GM12891 (cell line): ENCODE measurements at regions not wholly inside any gene's neighbourhood (a gene's known extent, or its start where the extent isn't known, plus 50 kb on each side); places are given as distances from the start of the nearest gene placed in this dataset.

Experiments used
- DNase-seq: peaks from one replicate; pipeline ENCODE4 v3.0.0; 2011; ENCODE audit warnings: low spot score; ENCODE audit not compliant: insufficient read length
- FAIRE-seq: peaks from 2 replicates; lab custom pipeline; 2011; peaks lifted over from hg19 to GRCh38; lab: Jason Lieb, UNC
- PAX5 ChIP-seq: IDR thresholded peaks from 2 replicates; pipeline ENCODE4 v1.6.1; 2011; ENCODE audit warnings: low read length, moderate library complexity, mild to moderate bottlenecking; ENCODE audit not compliant: insufficient read depth, severe bottlenecking
- POLR2A ChIP-seq: IDR thresholded peaks from 2 replicates; pipeline ENCODE4 v1.6.1; 2011; ENCODE audit warnings: low read depth, low read length, control low read depth
- POLR2AphosphoS5 ChIP-seq: IDR thresholded peaks from 2 replicates; pipeline ENCODE4 v1.6.1; 2011; ENCODE audit warnings: low read depth, low read length, control low read depth
- POU2F2 ChIP-seq: IDR thresholded peaks from 2 replicates; pipeline ENCODE4 v1.6.1; 2011; ENCODE audit warnings: low read depth, mild to moderate bottlenecking, control low read depth, low read length, moderate library complexity
- SPI1 ChIP-seq: IDR thresholded peaks from 2 replicates; pipeline ENCODE4 v1.6.1; 2011; ENCODE audit warnings: low read depth, low read length, control low read depth
- TAF1 ChIP-seq: IDR thresholded peaks from 2 replicates; pipeline ENCODE4 v1.6.1; 2011; ENCODE audit warnings: low read depth, low read length, control low read depth

DNA sequence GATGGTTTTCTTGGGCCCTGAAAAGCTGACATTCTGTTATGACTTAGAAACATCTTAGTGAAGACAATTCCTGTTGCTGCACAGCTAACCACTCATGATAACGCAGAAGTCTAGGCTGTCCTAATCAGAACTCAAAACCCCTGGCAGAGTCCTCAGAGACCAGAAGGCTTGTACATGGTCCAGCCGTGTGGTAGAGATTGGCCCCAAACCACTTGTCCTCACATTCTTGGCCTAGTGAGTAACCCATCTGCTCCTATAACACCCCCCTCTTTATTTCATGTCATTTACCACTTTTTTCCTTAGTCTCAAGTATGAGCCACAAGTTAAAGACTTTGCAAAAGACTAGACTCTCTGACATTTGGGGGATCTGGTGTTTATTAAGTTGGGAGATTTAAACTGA, 116.5 kb upstream of the ADAMTS18 start:
- FAIRE-seq (no peak), DNase-seq (no peak)
- no peak for TF ChIP-seq POU2F2

DNA sequence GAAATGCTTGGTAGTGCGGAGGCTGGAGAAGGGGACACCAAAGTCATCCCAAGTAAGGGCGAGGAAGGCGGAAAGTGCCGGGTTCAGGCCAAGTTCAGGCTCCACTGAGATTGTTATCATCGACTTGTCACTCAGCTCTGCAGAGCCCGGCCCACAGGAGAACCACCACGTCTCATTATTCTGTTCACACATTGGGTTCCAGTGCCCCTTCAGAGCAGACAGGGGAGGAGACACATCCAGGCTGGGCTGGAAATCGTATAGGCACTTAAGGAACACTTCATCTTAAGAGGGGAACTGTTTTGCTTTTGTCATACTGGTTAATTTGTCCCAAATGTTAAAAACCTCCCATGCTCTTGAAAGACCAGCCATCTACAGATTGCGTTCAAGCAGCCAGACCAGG, 118.3 kb upstream of the ADAMTS18 start:
- no peak for FAIRE-seq
- no peak for TF ChIP-seq TAF1
- no peak for TF ChIP-seq SPI1
- no peak for TF ChIP-seq POLR2AphosphoS5
- no peak for TF ChIP-seq PAX5
- no peak for TF ChIP-seq POU2F2
- no peak for TF ChIP-seq POLR2A
- DNase-seq, result no peak

DNA sequence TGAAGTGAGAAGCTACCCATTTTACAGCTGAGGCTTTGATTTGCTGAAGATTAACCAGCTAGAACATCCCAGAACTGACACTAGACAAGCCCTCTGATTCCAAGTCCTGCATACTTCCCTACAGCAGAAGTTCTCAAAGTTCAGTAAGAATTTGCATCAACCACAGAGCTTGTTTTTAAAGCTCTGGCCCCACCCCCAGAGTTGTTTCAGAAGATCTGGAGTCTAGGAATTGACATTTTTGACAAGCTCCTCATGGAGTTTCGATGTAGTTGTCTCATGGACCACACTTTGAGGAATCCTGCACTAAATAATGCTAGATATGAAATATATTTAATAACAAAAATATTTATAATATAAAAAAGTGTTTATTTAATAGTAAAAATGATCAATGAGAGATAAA, 120.3 kb upstream of the ADAMTS18 start:
- TF ChIP-seq POLR2A, result no peak
- no peak for TF ChIP-seq POLR2AphosphoS5
- TF ChIP-seq PAX5, result no peak
- TF ChIP-seq TAF1, result no peak
- DNase-seq (no peak), FAIRE-seq (no peak)

DNA sequence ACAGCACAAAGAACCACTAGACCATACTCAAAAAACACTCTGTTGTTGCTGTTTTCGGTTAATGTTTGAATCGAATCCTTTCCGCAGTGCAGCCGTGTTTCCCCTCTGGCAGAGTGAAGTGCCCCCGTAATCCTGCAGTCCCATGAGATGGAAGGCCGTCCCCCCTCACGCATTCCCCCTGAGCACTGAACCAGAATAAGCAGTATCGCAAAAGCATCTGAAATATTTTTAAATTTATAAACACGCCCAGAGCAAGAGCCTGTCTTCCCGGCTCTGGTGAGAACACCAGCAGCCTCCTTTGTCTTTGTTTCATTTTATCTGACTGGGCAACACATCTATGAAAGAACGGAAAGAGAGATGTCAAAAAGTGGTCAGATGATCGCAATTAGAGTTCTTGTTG, 121.0 kb upstream of the ADAMTS18 start:
- no peak for TF ChIP-seq SPI1
- no peak for TF ChIP-seq TAF1
- TF ChIP-seq POLR2AphosphoS5, result no peak
- no peak for TF ChIP-seq PAX5
- TF ChIP-seq POLR2A, result no peak
- TF ChIP-seq POU2F2, result no peak
- FAIRE-seq (no peak), DNase-seq (no peak)

DNA sequence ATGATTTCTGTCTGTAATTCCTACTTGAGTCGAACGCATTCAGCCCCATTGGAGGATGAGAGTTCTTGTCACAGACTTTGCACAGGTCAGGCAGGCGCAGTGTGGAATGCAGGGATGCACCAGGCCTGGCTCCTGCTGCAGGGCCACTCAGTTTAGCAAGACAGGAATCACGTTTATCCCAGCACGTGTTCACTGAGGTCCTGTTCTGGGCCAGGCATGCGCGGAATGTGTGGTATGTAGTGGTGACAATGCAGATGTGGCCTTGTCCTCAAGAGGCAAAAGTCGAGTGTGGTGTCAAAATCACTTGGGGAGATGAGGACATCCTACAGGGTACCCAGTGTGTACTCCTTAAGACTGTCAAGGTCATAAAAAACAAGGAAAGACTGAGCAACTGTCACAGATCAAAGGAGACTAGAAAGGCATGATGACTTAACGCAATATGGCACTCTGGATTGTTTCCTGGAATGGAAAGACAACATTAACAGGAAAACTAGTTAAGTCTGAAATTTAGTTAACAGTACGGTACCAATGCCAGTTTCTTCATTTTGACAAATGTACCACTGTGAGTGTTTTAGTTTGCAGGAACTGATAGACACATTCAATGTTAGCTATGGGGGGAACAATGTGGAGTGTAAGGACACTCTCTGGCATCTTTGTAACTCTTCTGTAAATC, 121.5 kb upstream of the ADAMTS18 start:
- no peak for DNase-seq
- TF ChIP-seq SPI1 (no peak), POU2F2 (no peak), POLR2A (no peak), POLR2AphosphoS5 (no peak), TAF1 (no peak), PAX5 (no peak)
- no peak for FAIRE-seq

DNA sequence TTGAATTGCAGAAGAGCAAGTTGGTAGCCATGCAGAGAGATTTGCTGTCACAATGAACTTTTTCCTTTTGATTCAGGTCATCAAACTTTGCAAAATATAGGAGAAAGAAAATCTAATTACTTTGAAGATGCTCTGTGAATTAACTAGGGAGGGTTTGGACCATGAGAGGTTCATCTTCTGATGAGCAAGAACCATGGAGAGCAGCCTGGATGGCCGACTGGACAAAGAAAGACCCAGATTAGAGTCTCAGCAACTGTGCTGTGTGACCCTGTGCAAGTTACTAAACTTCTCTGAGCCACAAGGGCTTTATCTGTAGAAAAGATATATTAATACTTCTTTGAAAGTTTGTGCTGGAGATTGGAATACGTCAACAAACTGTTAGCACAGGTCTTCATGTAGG, 122.6 kb upstream of the ADAMTS18 start:
- FAIRE-seq (no peak), DNase-seq (no peak)
- TF ChIP-seq POLR2A, result no peak
- TF ChIP-seq POLR2AphosphoS5, result no peak
- TF ChIP-seq PAX5, result no peak
- no peak for TF ChIP-seq POU2F2
- TF ChIP-seq TAF1, result no peak
- no peak for TF ChIP-seq SPI1

DNA sequence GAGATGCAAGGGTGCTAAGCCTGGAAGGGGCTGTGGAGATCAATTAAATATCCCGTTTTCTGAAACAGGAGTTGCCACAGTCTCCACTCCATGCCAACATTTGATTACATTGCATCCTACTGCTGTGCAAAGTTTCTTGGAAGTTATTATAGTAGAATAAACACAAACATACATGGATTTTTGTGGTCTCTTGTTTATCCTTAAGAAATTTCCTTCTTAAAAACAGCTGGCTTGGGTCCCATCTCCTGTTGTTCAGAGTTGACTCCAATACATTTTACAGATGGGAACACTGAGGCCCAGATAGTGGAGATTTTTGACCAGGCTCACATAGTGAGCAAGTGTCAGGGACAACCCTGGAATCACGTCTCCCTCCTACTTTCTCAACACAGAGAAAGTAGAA, 124.0 kb upstream of the ADAMTS18 start:
- DNase-seq (no peak), FAIRE-seq (no peak)
- TF ChIP-seq PAX5 (no peak), POLR2A (no peak), SPI1 (no peak), POU2F2 (no peak), TAF1 (no peak), POLR2AphosphoS5 (no peak)

DNA sequence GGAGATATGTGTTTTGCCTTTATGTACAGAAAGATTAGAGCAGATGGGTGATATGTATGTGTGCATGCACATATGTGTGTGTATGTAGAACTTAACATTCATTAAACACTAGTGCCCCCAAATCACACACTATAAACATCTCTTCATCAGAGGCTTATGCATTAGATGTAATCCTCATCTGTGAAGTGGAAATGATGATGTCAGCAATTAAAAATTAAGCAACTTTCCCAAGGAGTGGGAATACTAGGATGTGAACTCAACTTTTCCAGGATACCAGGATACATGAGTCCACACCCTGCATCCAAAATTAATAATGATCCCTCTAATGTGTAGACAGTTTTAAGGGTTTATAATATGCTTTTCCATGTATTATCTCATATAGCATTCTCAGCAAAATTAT, 127.7 kb upstream of the ADAMTS18 start:
- DNase-seq (no peak), FAIRE-seq (no peak)
- TF ChIP-seq POLR2AphosphoS5 (no peak), SPI1 (no peak), POU2F2 (no peak), PAX5 (no peak), TAF1 (no peak), POLR2A (no peak)

DNA sequence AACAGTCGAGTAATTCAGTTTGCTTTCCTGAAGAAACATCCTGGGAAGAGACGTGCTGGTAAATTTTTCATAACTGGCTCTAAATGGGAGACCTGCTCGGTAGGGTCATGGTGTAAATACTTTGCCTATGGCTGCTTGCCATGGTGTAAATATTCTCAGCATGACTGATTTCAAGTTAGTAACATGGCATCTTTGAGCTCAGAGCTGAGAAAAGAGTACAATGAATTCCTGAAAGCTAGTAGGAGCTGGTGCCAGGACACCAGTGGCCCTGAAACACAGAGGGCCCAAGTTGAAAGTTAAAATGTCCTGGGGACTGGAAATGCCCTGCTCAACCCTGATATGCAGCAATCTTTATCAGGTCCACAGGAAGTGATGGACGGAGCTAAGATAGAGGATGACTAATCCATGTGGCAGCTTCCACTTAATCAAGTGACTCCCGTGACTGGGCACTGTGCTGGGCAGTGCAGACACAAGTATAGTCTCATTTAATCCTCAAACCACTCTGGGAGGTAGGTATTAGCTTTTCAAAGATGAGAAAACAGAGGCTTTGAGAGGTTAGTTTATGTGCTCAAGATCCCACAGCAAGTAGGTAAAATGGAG, 130.1 kb upstream of the ADAMTS18 start:
- TF ChIP-seq POU2F2 (no peak), POLR2AphosphoS5 (no peak), SPI1 (no peak), PAX5 (no peak), TAF1 (no peak), POLR2A (no peak)
- FAIRE-seq, result no peak
- DNase-seq, result no peak

DNA sequence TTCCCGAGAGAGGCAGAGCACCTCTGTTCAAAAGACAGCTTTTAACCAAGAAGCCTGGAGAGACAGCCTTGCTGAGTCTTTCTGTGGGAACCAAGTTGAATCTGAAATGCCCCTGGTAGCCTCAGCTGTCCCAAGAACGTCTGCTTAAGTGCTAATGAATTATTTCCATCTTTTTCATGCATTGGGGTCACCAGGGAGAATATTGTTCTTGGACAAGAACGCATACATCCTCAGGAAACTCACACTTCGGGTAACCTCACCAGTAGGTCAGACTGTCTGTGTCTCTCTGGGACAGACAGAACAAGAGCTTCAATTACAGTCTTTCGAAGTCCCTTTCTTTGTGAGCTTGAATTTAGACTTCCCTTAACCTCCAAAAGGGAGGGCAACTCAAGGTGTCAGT, 134.6 kb upstream of the ADAMTS18 start:
- FAIRE-seq, result no peak
- no peak for DNase-seq
- TF ChIP-seq PAX5, result no peak
